MM.1S (cell line): ENCODE measurements at regions not wholly inside any gene's neighbourhood (a gene's known extent, or its start where the extent isn't known, plus 50 kb on each side); places are given as distances from the start of the nearest gene placed in this dataset.

Source experiments
- EZH2 ChIP-seq: fragments of 300-600 bp; sonication (generic); optimal IDR thresholded peaks from 2 replicates; pipeline ENCODE3; 2017; ENCODE audit warnings: low read depth, mild to moderate bottlenecking, antibody characterized with exemption, low read length, mixed read lengths
- EZH2phosphoT487 ChIP-seq: fragments of 300-600 bp; sonication (generic); IDR thresholded peaks from 2 replicates; pipeline ENCODE4 v1.6.1; 2018; ENCODE audit warnings: antibody characterized with exemption, low read length
- TF ChIP-seq, protein P1 (sequence below): fragments of 300-600 bp; sonication (generic); IDR thresholded peaks from 2 replicates; pipeline ENCODE4 v1.5.1; 2016; ENCODE audit warnings: antibody characterized with exemption, low read length, mixed read lengths

DNA sequence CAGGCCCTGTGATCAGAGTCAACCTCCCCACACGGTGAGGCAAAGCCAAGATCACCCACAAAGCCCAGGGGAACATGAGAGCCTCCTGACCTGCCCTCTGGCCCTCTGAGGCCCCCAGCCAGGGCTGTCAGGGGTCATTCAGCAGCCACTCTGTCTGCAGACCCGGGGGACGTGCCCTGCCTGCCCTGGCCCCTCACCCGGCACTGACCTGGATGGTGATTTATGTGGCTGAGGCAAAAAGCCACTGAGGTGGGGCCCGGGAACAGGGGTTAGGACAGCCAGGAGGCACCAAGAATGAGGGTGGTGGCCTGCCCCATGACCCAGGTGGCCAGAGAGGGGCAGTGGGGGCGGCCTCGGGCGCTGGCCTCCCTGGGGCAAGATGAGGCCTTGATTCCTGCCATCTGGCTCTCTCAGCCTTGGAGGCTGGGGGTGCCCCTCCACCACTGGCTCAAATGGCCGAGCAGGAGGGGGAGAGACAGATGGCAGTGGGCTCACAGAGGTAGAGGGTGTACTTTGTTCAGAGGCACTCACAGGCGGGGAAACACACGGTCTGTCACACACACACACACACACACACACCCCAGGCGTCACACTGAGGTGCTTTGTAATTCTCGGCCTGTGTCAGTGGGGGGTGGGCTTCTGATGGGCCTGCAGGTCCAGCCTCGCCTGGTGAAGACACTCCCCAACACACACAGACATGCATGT lies 174.0 kb upstream of the GSE1 start:
- TF ChIP-seq, protein P1, sequence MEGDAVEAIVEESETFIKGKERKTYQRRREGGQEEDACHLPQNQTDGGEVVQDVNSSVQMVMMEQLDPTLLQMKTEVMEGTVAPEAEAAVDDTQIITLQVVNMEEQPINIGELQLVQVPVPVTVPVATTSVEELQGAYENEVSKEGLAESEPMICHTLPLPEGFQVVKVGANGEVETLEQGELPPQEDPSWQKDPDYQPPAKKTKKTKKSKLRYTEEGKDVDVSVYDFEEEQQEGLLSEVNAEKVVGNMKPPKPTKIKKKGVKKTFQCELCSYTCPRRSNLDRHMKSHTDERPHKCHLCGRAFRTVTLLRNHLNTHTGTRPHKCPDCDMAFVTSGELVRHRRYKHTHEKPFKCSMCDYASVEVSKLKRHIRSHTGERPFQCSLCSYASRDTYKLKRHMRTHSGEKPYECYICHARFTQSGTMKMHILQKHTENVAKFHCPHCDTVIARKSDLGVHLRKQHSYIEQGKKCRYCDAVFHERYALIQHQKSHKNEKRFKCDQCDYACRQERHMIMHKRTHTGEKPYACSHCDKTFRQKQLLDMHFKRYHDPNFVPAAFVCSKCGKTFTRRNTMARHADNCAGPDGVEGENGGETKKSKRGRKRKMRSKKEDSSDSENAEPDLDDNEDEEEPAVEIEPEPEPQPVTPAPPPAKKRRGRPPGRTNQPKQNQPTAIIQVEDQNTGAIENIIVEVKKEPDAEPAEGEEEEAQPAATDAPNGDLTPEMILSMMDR: no peak
- no peak for TF ChIP-seq EZH2
- no peak for TF ChIP-seq EZH2phosphoT487
